ENCODE measurements at regions not wholly inside any gene's neighbourhood (a gene's known extent, or its start where the extent isn't known, plus 50 kb on each side); places are given as distances from the start of the nearest gene placed in this dataset.
"Not testable (repeated sequence)": the region's sequence is repeated elsewhere in the genome, so short reads cannot be mapped to it uniquely, and the experiment has no call there.

DNA sequence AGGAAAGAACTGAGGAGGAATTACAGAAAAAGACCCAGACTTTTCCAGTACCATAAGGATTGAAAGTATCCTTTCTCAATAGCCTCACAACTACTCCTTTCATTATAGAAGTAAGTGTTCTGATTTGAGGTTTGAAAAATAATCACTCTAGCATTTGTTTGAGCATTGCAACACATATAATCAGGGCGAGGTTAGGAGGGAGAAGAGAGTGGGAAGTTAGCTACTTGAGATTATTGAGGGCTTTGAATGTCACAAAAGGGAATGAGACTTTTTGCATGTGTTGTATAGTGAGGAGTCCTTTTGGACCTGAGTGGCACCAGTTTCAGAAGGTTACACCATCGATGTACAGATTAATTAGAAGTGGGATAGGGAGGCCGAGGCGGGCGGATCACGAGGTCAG is 65.2 kb upstream of the TNIK start:
- no peak for DNase-seq
- intact Hi-C loops (cut with DNase I) = no loop called here
- ATAC-seq = no peak
- Histone ChIP-seq H3K4me1 (peaks cover 0 to 6% (median 0%) of the 10 kb centered on the region in 12 donors), H3K4me3 (no peak overlapping the region), H3K36me3 (no peaks in the 10 kb centered on the region), H3K27ac (no peak overlapping the region), H3K27me3 (no peaks in the 10 kb centered on the region), H3K9me3 (no peaks in the 10 kb centered on the region)
- TF ChIP-seq, protein P1, sequence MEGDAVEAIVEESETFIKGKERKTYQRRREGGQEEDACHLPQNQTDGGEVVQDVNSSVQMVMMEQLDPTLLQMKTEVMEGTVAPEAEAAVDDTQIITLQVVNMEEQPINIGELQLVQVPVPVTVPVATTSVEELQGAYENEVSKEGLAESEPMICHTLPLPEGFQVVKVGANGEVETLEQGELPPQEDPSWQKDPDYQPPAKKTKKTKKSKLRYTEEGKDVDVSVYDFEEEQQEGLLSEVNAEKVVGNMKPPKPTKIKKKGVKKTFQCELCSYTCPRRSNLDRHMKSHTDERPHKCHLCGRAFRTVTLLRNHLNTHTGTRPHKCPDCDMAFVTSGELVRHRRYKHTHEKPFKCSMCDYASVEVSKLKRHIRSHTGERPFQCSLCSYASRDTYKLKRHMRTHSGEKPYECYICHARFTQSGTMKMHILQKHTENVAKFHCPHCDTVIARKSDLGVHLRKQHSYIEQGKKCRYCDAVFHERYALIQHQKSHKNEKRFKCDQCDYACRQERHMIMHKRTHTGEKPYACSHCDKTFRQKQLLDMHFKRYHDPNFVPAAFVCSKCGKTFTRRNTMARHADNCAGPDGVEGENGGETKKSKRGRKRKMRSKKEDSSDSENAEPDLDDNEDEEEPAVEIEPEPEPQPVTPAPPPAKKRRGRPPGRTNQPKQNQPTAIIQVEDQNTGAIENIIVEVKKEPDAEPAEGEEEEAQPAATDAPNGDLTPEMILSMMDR (IDR thresholded peaks at IDR 0.05) = no peak
- no peak for TF ChIP-seq POLR2A (IDR thresholded peaks at IDR 0.05)
- WGBS, 4 donors = 93 to 97% (median 95%) methylated on average over 6 of the region's 6 CpGs

DNA sequence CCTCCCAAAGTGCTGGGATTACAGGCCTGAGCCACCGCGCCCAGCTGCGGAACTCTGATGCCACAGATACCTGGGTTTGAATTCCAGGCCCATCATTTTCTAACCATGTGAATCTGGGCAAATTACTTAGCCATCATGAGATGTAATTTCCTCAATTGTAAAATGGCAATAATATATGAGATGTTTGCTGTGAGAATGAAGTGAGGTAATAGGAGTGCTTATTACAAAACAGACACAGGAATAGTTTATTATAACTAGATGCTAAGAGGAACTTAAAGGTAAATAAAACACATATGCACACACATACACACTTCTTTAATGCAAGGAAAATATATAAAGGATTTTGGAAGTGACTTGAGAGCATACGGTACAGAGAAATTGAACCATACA is 64.7 kb upstream of the TNIK start:
- H3K4me1 ChIP-seq = peaks cover 0 to 6% (median 0%) of the 10 kb centered on the region in 12 donors
- WGBS, 4 donors = 95 to 98% (median 97%) methylated on average over 4 of the region's 4 CpGs
- DNase-seq = no peak
- H3K27ac ChIP-seq = no peak overlapping the region
- no peak for ATAC-seq
- no peaks in the 10 kb centered on the region for H3K36me3 ChIP-seq
- H3K9me3 ChIP-seq = no peaks in the 10 kb centered on the region
- TF ChIP-seq POLR2A (IDR thresholded peaks at IDR 0.05) = no peak
- TF ChIP-seq, protein P1 (IDR thresholded peaks at IDR 0.05) = no peak
- intact Hi-C loops (cut with DNase I) = no loop called here
- H3K4me3 ChIP-seq = no peak overlapping the region
- H3K27me3 ChIP-seq = no peaks in the 10 kb centered on the region

DNA sequence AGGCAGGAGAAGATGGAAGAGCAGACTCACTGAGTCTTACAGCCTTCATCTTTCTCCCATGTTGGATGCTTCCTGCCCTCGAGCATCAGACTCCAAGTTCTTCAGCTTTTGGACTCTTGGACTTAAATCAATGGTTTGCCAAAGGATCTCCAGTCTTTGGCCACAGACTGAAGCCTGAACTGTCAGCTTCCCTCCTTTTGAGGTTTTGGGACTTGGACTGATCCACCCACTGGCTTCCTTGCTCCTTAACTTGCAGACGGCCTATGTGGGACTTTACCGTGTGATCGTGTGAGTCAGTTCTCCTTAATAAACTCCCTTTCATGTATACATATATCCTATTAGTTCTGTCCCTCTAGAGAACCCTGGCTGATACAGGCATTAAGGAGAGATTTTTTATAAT is 62.4 kb upstream of the TNIK start:
- Histone ChIP-seq H3K4me1 (peaks cover 0 to 6% (median 0%) of the 10 kb centered on the region in 12 donors), H3K27ac (no peak overlapping the region), H3K9me3 (no peaks in the 10 kb centered on the region), H3K27me3 (no peaks in the 10 kb centered on the region), H3K36me3 (no peaks in the 10 kb centered on the region), H3K4me3 (no peak overlapping the region)
- DNase-seq (no peak), ATAC-seq (no peak)
- TF ChIP-seq, protein P1 (IDR thresholded peaks at IDR 0.05) = no peak
- TF ChIP-seq POLR2A (IDR thresholded peaks at IDR 0.05) = no peak
- intact Hi-C loops (cut with DNase I) = no loop called here
- WGBS, 4 donors = 67 to 83% (median 79%) methylated on average over 4 of the region's 4 CpGs

DNA sequence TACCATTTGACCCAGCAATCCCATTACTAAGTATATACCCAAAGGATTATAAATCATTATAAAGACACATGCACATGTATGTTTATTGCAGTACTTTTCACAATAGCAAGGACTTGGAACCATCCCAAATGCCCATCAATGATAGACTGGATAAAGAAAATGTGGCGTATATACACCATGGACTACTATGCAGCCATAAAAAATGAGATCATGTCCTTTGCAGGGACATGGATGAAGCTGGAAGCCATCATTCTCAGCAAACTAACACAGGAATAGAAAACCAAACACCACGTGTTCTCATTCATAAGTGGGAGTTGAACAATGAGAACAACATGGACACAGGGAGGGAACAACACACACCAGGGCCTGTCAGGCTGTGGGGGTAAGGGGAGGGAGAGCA is 59.2 kb upstream of the TNIK start:
- H3K27me3 ChIP-seq; ATAC-seq; DNase-seq; H3K36me3 ChIP-seq; H3K4me3 ChIP-seq; intact Hi-C loops (cut with DNase I); H3K4me1 ChIP-seq; H3K9me3 ChIP-seq; H3K27ac ChIP-seq: not testable (repeated sequence)
- 86 to 95% (median 91%) methylated on average over 2 of the region's 2 CpGs for WGBS, 4 donors

DNA sequence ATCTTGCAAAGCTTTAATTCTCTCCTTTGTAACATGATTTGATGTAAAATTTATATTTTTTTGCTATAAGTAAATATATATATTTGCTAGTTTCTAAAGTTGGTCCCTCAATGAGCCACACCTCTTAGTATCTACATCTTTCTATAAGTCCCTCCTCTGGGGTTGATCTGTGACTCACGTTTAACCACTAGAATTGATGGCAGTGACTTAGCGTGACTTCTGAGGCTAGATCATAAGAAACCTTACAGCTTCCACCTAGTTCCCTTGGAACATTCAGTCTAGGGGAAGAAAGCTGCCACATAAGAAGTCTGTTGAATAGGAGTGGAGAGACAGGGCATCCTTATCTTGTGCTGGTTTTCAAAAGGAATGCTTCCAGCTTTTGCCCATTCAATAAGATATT is 56.6 kb upstream of the TNIK start:
- intact Hi-C loops (cut with DNase I) = no loop called here
- Histone ChIP-seq H3K27me3 (no peaks in the 10 kb centered on the region), H3K4me3 (no peak overlapping the region), H3K36me3 (no peaks in the 10 kb centered on the region), H3K27ac (no peak overlapping the region), H3K9me3 (no peaks in the 10 kb centered on the region), H3K4me1 (no peaks in the 10 kb centered on the region)
- WGBS, 4 donors = 76 to 89% (median 80%) methylated on average over 2 of the region's 2 CpGs
- no peak for TF ChIP-seq POLR2A (IDR thresholded peaks at IDR 0.05)
- TF ChIP-seq, protein P1 (IDR thresholded peaks at IDR 0.05) = no peak
- DNase-seq (no peak), ATAC-seq (no peak)

All from heart left ventricle (tissue), 16 donors.